ENCODE measurements at regions not wholly inside any gene's neighbourhood (a gene's known extent, or its start where the extent isn't known, plus 50 kb on each side); places are given as distances from the start of the nearest gene placed in this dataset.

- DNase-seq (ENCODE audit: low read depth in 3 of 3) = no peak
These were observed 52.1 kb downstream of the GSC start for GRCh38 chr14:94717808-94718207.

GRCh38 chr14:94716976-94717375, 52.9 kb downstream of the GSC start:
- DNase-seq (ENCODE audit: low read depth in 3 of 3) = no peak

- DNase-seq (ENCODE audit: low read depth in 3 of 3) = no peak
These were observed 56.8 kb downstream of the GSC start for GRCh38 chr14:94713115-94713514.

- DNase-seq (ENCODE audit: low read depth in 3 of 3) = no peak
These were observed 59.2 kb downstream of the GSC start for GRCh38 chr14:94710731-94711130.

GRCh38 chr14:94707494-94707893, 62.4 kb downstream of the GSC start:
- DNase-seq (ENCODE audit: low read depth in 3 of 3) = no peak

- DNase-seq (ENCODE audit: low read depth in 3 of 3) = no peak
These were observed 63.8 kb downstream of the GSC start for GRCh38 chr14:94706133-94706532.

- no peak for DNase-seq (ENCODE audit: low read depth in 3 of 3)
These were observed 67.3 kb downstream of the GSC start for GRCh38 chr14:94702629-94703028.

GRCh38 chr14:94701861-94702370, 68.0 kb downstream of the GSC start:
- DNase-seq (ENCODE audit: low read depth in 3 of 3) = no peak

GRCh38 chr14:94700336-94700735, 69.6 kb downstream of the GSC start:
- DNase-seq (ENCODE audit: low read depth in 3 of 3) = no peak

GRCh38 chr14:94699831-94700230, 70.1 kb downstream of the GSC start:
- DNase-seq (ENCODE audit: low read depth in 3 of 3) = no peak

- DNase-seq (ENCODE audit: low read depth in 3 of 3) = no peak
These were observed 71.9 kb downstream of the GSC start for GRCh38 chr14:94697773-94698556.

GRCh38 chr14:94696518-94696917, 73.4 kb downstream of the GSC start:
- no peak for DNase-seq (ENCODE audit: low read depth in 3 of 3)

GRCh38 chr14:94695231-94695630, 74.7 kb downstream of the GSC start:
- no peak for DNase-seq (ENCODE audit: low read depth in 3 of 3)

- no peak for DNase-seq (ENCODE audit: low read depth in 3 of 3)
These were observed 78.3 kb downstream of the GSC start for GRCh38 chr14:94691660-94692034.

GRCh38 chr14:94690896-94691659, 78.8 kb downstream of the GSC start:
- no peak for DNase-seq (ENCODE audit: low read depth in 3 of 3)

GRCh38 chr14:94690486-94690885, 78.3 kb downstream of the SERPINA3 start:
- no peak for DNase-seq (ENCODE audit: low read depth in 3 of 3)

- no peak for DNase-seq (ENCODE audit: low read depth in 3 of 3)
These were observed 77.8 kb downstream of the SERPINA3 start for GRCh38 chr14:94689985-94690400.

- peak; percentile 24 to 43 (median 33) for DNase-seq (ENCODE audit: low read depth in 3 of 3)
These were observed 77.2 kb downstream of the SERPINA3 start for GRCh38 chr14:94689218-94689984.

GRCh38 chr14:94686511-94687160, 74.4 kb downstream of the SERPINA3 start:
- no peak for DNase-seq (ENCODE audit: low read depth in 3 of 3)

- DNase-seq (ENCODE audit: low read depth in 3 of 3) = no peak
These were observed 73.7 kb downstream of the SERPINA3 start for GRCh38 chr14:94685681-94686485.

- DNase-seq (ENCODE audit: low read depth in 3 of 3) = no peak
These were observed 73.0 kb downstream of the SERPINA3 start for GRCh38 chr14:94685166-94685581.
